Lower lobe of right lung (tissue), 2 donors: ENCODE measurements at regions not wholly inside any gene's neighbourhood (a gene's known extent, or its start where the extent isn't known, plus 50 kb on each side); places are given as distances from the start of the nearest gene placed in this dataset.

ENCODE experiments used
- ATAC-seq, 2 donors: fragments of 200-7000 bp; cut with Tn5 transposase; one replicate each; pipeline ENCODE4 v1.9.1; 2020 to 2022; ENCODE audit warnings: mild to moderate bottlenecking in 2 of 2, moderate library complexity in 2 of 2
- DNase-seq: peaks from one replicate; pipeline ENCODE4 v3.0.0-alpha.2; 2020
- H3K27ac ChIP-seq: fragments of 200-600 bp; one replicate; pipeline ENCODE4 v1.8.0; 2022
- H3K27me3 ChIP-seq: fragments of 200-600 bp; one replicate; pipeline ENCODE4 v1.8.0; 2022; ENCODE audit warnings: low read depth
- H3K36me3 ChIP-seq: fragments of 200-600 bp; one replicate; pipeline ENCODE4 v1.8.0; 2022; ENCODE audit warnings: mild to moderate bottlenecking
- H3K4me1 ChIP-seq: fragments of 200-600 bp; one replicate; pipeline ENCODE4 v1.8.0; 2022
- H3K4me3 ChIP-seq: fragments of 200-600 bp; one replicate; pipeline ENCODE4 v1.8.0; 2022; ENCODE audit warnings: mild to moderate bottlenecking
- H3K9me3 ChIP-seq: fragments of 200-600 bp; one replicate; pipeline ENCODE4 v1.8.0; 2022
- CTCF ChIP-seq: fragments of 200-600 bp; IDR thresholded peaks from one replicate; pipeline ENCODE4 v1.8.0; 2022; ENCODE audit warnings: antibody characterized with exemption, mild to moderate bottlenecking
- intact Hi-C: fragments of 100-400 bp; cut with DNase I; formaldehyde crosslinking; loops from one replicate; pipeline ENCODE4 v1.11.0; 2022
- donor health status: DM: no; HTN: yes; CAD: no; lungs with severe emphysema.

GRCh38 chr1:172905452-172905851 is 145.3 kb downstream of the TNFSF18 start:
- ATAC-seq, result no peak
- no peak overlapping the region for H3K4me3 ChIP-seq
- no peaks in the 10 kb centered on the region for H3K27me3 ChIP-seq
- TF ChIP-seq CTCF, result no peak
- no peaks in the 10 kb centered on the region for H3K9me3 ChIP-seq
- H3K4me1 ChIP-seq, result no peaks in the 10 kb centered on the region
- intact Hi-C loops, result no loop called here
- no peak for DNase-seq
- H3K36me3 ChIP-seq, result no peaks in the 10 kb centered on the region
- H3K27ac ChIP-seq, result no peak overlapping the region

DNA sequence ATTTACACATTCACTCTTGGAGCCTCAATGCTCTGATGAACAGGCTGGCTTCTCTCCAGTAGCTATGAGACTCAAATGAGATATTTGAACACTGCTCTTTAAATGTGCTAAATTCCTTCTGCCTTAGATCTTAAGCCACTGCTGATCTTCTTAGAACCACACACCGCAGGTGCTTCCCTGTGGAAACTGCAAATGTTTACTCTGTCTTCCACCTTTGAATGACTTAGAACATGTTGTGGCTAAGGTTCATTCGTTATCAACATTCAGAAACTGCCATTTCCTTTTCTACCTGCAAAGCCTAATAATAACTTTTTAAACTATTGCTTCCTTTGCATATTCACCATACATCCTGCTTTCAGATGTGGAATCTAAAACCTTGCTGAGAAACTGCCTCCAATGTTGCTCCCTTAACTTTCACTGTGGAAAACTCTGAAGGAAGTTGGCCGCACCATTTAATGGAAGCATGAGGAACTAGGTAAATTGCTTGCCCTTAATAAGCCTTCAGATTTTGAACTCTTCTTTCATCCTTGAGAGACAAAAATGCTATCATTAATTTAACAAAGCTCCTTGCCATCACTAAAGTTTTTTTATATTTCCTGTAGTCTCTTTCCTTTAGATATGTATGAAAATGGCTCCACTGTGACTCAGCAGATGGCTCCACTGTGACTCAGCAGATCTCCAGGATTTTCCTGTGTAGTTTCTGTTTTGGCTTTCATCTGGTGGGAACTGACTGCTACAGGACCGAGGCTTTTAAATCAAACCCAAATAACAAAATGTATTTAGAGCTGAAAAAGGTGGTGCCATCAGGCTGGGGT is 143.8 kb downstream of the TNFSF18 start:
- no peaks in the 10 kb centered on the region for H3K36me3 ChIP-seq
- ATAC-seq, result no peak
- no peak for TF ChIP-seq CTCF
- H3K27me3 ChIP-seq, result no peaks in the 10 kb centered on the region
- H3K27ac ChIP-seq, result no peak overlapping the region
- intact Hi-C loops, result no loop called here
- H3K4me3 ChIP-seq, result no peak overlapping the region
- no peaks in the 10 kb centered on the region for H3K4me1 ChIP-seq
- DNase-seq, result no peak
- H3K9me3 ChIP-seq, result no peaks in the 10 kb centered on the region

- ATAC-seq (no peak), DNase-seq (no peak)
- Histone ChIP-seq H3K27me3 (no peaks in the 10 kb centered on the region), H3K9me3 (peaks cover 6% of the 10 kb centered on the region), H3K4me3 (no peak overlapping the region), H3K27ac (no peak overlapping the region), H3K36me3 (no peaks in the 10 kb centered on the region), H3K4me1 (no peaks in the 10 kb centered on the region)
- TF ChIP-seq CTCF, result no peak
- intact Hi-C loops, result no loop called here
Observed at GRCh38 chr1:172907834-172908326, 142.9 kb downstream of the TNFSF18 start.

GRCh38 chr1:172909606-172910326 is 141.0 kb downstream of the TNFSF18 start:
- Histone ChIP-seq H3K27me3 (no peaks in the 10 kb centered on the region), H3K27ac (no peak overlapping the region), H3K36me3 (no peaks in the 10 kb centered on the region), H3K4me1 (peaks cover 4% of the 10 kb centered on the region), H3K4me3 (no peak overlapping the region), H3K9me3 (peaks cover 10% of the 10 kb centered on the region)
- DNase-seq, result no peak
- intact Hi-C loops, result no loop called here
- no peak for ATAC-seq
- TF ChIP-seq CTCF, result no peak

- intact Hi-C loops, result no loop called here
- H3K9me3 ChIP-seq, result peaks cover 10% of the 10 kb centered on the region
- no peaks in the 10 kb centered on the region for H3K36me3 ChIP-seq
- ATAC-seq, result no peak
- peaks cover 8% of the 10 kb centered on the region for H3K4me1 ChIP-seq
- TF ChIP-seq CTCF, result no peak
- no peak for DNase-seq
- no peak overlapping the region for H3K27ac ChIP-seq
- no peaks in the 10 kb centered on the region for H3K27me3 ChIP-seq
- no peak overlapping the region for H3K4me3 ChIP-seq
Observed at GRCh38 chr1:172912765-172913260, 137.9 kb downstream of the TNFSF18 start.
